Stimulated activated CD8-positive, alpha-beta memory T cell treated with anti-CD3 and anti-CD28 coated beads, Interleukin-4, amount 100 ng/mL, for 4 hours (primary cell): ENCODE measurements at regions not wholly inside any gene's neighbourhood (a gene's known extent, or its start where the extent isn't known, plus 50 kb on each side); places are given as distances from the start of the nearest gene placed in this dataset.

Source experiments
- DNase-seq, 2 donors: peaks; one replicate each; pipeline ENCODE4 v3.0.0-alpha.2; 2020; ENCODE audit warnings: low read depth in 2 of 2, low spot score in 1 of 2

- no peak for DNase-seq
Measured at GRCh38 chr3:72568083-72568482, 280.2 kb downstream of the SHQ1 start.

GRCh38 chr3:72567474-72567873, 280.8 kb downstream of the SHQ1 start:
- DNase-seq, result no peak

- no peak for DNase-seq
Measured at GRCh38 chr3:72565593-72565992, 282.7 kb downstream of the SHQ1 start.

GRCh38 chr3:72563690-72564370, 284.4 kb downstream of the SHQ1 start:
- no peak for DNase-seq

- DNase-seq, result no peak
Measured at GRCh38 chr3:72560846-72561675, 287.2 kb downstream of the SHQ1 start.

- DNase-seq, result no peak
Measured at GRCh38 chr3:72559385-72559784, 288.9 kb downstream of the SHQ1 start.

GRCh38 chr3:72558001-72558400, 290.2 kb downstream of the SHQ1 start:
- no peak for DNase-seq

- no peak for DNase-seq
Measured at GRCh38 chr3:72555714-72556113, 292.5 kb downstream of the SHQ1 start.

GRCh38 chr3:72554689-72555088, 293.6 kb downstream of the SHQ1 start:
- DNase-seq, result no peak

- DNase-seq, result no peak
Measured at GRCh38 chr3:72553298-72553697, 294.9 kb downstream of the SHQ1 start.

- no peak for DNase-seq
Measured at GRCh38 chr3:72550582-72551262, 297.5 kb downstream of the SHQ1 start.

- no peak for DNase-seq
Measured at GRCh38 chr3:72549761-72550581, 298.3 kb downstream of the SHQ1 start.

- DNase-seq, result no peak
Measured at GRCh38 chr3:72548981-72549380, 299.3 kb downstream of the SHQ1 start.

GRCh38 chr3:72548461-72548860, 299.8 kb downstream of the SHQ1 start:
- DNase-seq, result no peak

GRCh38 chr3:72547183-72547582, 301.1 kb downstream of the SHQ1 start:
- DNase-seq, result no peak

GRCh38 chr3:72544239-72544638, 304.0 kb downstream of the SHQ1 start:
- no peak for DNase-seq

- no peak for DNase-seq
Measured at GRCh38 chr3:72543246-72543645, 305.0 kb downstream of the SHQ1 start.

- DNase-seq, result no peak
Measured at GRCh38 chr3:72542781-72543180, 305.5 kb downstream of the SHQ1 start.

GRCh38 chr3:72539856-72540255, 308.4 kb downstream of the SHQ1 start:
- no peak for DNase-seq

- DNase-seq, result no peak
Measured at GRCh38 chr3:72538070-72538745, 310.0 kb downstream of the SHQ1 start.

GRCh38 chr3:72537448-72537847, 310.8 kb downstream of the SHQ1 start:
- DNase-seq, result no peak
